Psoas muscle (tissue), 7 donors: ENCODE measurements at regions not wholly inside any gene's neighbourhood (a gene's known extent, or its start where the extent isn't known, plus 50 kb on each side); places are given as distances from the start of the nearest gene placed in this dataset.
"Not testable (repeated sequence)": the region's sequence is repeated elsewhere in the genome, so short reads cannot be mapped to it uniquely, and the experiment has no call there.

Experiments used
- ATAC-seq, 4 donors: fragments of 200-7000 bp; cut with Tn5 transposase; one replicate each; pipeline ENCODE4 v1.9.1; 2020; ENCODE audit warnings: moderate library complexity in 3 of 4, mild to moderate bottlenecking in 2 of 4
- DNase-seq, 2 donors: peaks; one replicate each; pipeline ENCODE4 v3.0.0-alpha.2; 2020
- H3K27ac ChIP-seq: fragments of 200-600 bp; one replicate; pipeline ENCODE4 v1.8.0; 2022
- H3K27me3 ChIP-seq, 3 donors: fragments of 200-600 bp in 1 of 3; one replicate each; pipeline versions ENCODE4 v1.6.1 to v1.8.0; 2013 to 2022; ENCODE audit warnings: low read length in 2 of 3, mild to moderate bottlenecking in 2 of 3, moderate library complexity in 1 of 3; ENCODE audit not compliant: insufficient read depth in 3 of 3
- H3K36me3 ChIP-seq, 2 donors: fragments of 200-600 bp in 1 of 2; one replicate each; pipeline versions ENCODE4 v1.6.1 to v1.8.0; 2013 to 2022; ENCODE audit warnings: low read depth in 1 of 2, mild to moderate bottlenecking in 1 of 2, moderate library complexity in 1 of 2; ENCODE audit not compliant: insufficient read depth in 1 of 2
- H3K4me1 ChIP-seq: fragments of 200-600 bp; one replicate; pipeline ENCODE4 v1.8.0; 2022
- H3K4me3 ChIP-seq: fragments of 200-600 bp; one replicate; pipeline ENCODE4 v1.8.0; 2022; ENCODE audit warnings: mild to moderate bottlenecking
- H3K9me3 ChIP-seq: fragments of 200-600 bp; one replicate; pipeline ENCODE4 v1.8.0; 2022
- CTCF ChIP-seq: fragments of 200-600 bp; IDR thresholded peaks from one replicate; pipeline ENCODE4 v1.8.0; 2022; ENCODE audit warnings: antibody characterized with exemption
- WGBS, 3 donors: extraction: QIAGEN DNeasy Blood & Tissue Kit; methylation state at CpG; one replicate each; pipeline versions ENCODE4 v1.1.6 to v1.1.7; 2013; 5-methylcytosine and 5-hydroxymethylcytosine counted together
- intact Hi-C, 2 donors: fragments of 100-400 bp; cut with DNase I; formaldehyde crosslinking; loops; one replicate each; pipeline versions ENCODE4 v1.11.0 to v1.14.2; 2022
- donor health status: healthy with polysubstance abuse.
- donor health status: DM: no; HTN: no; CAD: no; lungs with moderate emphysema.
- donor health status: Bipolar disorder and iron deficiency.
- donor health status: healthy.
- donor health status: DM: yes; HTN: yes; CAD: no.
- donor health status: DM: no; HTN: no; CAD: no.
- donor health status: DM: yes; HTN: yes; CAD: no.

GRCh38 chr2:184371641-184372040 is 226.7 kb upstream of the ZNF804A start:
- ATAC-seq (no peak), DNase-seq (no peak)
- no peaks in the 10 kb centered on the region for H3K9me3 ChIP-seq
- TF ChIP-seq CTCF = no peak
- no peak overlapping the region for H3K27ac ChIP-seq
- WGBS, 3 donors = 63 to 68% (median 68%) methylated on average over 1 of the region's 1 CpG
- no peaks in the 10 kb centered on the region for H3K36me3 ChIP-seq
- H3K4me3 ChIP-seq = no peak overlapping the region
- intact Hi-C loops = no loop called here
- H3K4me1 ChIP-seq = no peaks in the 10 kb centered on the region
- no peaks in the 10 kb centered on the region for H3K27me3 ChIP-seq

- Histone ChIP-seq H3K9me3 (no peaks in the 10 kb centered on the region), H3K4me3 (no peak overlapping the region), H3K27ac (no peak overlapping the region), H3K36me3 (no peaks in the 10 kb centered on the region), H3K4me1 (no peaks in the 10 kb centered on the region), H3K27me3 (no peaks in the 10 kb centered on the region)
- ATAC-seq (no peak), DNase-seq (no peak)
- intact Hi-C loops = no loop called here
- TF ChIP-seq CTCF = no peak
Observed at GRCh38 chr2:184372484-184372883, 225.8 kb upstream of the ZNF804A start.

- ATAC-seq (no peak), DNase-seq (no peak)
- TF ChIP-seq CTCF = no peak
- H3K27me3 ChIP-seq = no peaks in the 10 kb centered on the region
- no peak overlapping the region for H3K4me3 ChIP-seq
- H3K4me1 ChIP-seq = no peaks in the 10 kb centered on the region
- H3K27ac ChIP-seq = no peak overlapping the region
- intact Hi-C loops = no loop called here
- H3K36me3 ChIP-seq = no peaks in the 10 kb centered on the region
- H3K9me3 ChIP-seq = no peaks in the 10 kb centered on the region
Observed at GRCh38 chr2:184394642-184395041, 203.7 kb upstream of the ZNF804A start.

GRCh38 chr2:184402381-184402780 is 195.9 kb upstream of the ZNF804A start:
- no peak overlapping the region for H3K4me3 ChIP-seq
- intact Hi-C loops = no loop called here
- no peaks in the 10 kb centered on the region for H3K9me3 ChIP-seq
- no peaks in the 10 kb centered on the region for H3K4me1 ChIP-seq
- no peaks in the 10 kb centered on the region for H3K27me3 ChIP-seq
- no peaks in the 10 kb centered on the region for H3K36me3 ChIP-seq
- no peak overlapping the region for H3K27ac ChIP-seq
- ATAC-seq (no peak), DNase-seq (no peak)
- TF ChIP-seq CTCF = no peak

GRCh38 chr2:184407041-184407630 is 191.2 kb upstream of the ZNF804A start:
- 71 to 77% (median 77%) methylated on average over 7 of the region's 7 CpGs for WGBS, 3 donors
- intact Hi-C loops = not testable (repeated sequence)

More at GRCh38 chr2:184407041-184407630, 191.2 kb upstream of the ZNF804A start:
- H3K27me3 ChIP-seq, H3K4me1 ChIP-seq, H3K4me3 ChIP-seq, H3K36me3 ChIP-seq, H3K9me3 ChIP-seq, H3K27ac ChIP-seq, DNase-seq, ATAC-seq: not testable (repeated sequence)
